GM12878 (cell line): ENCODE measurements at regions not wholly inside any gene's neighbourhood (a gene's known extent, or its start where the extent isn't known, plus 50 kb on each side); places are given as distances from the start of the nearest gene placed in this dataset.

Experiments used
- ATAC-seq: fragments of 200-7000 bp; cut with Tn5 transposase; 3 replicates; pipeline ENCODE4 v1.9.1; 2020; ENCODE audit warnings: mild to moderate bottlenecking, moderate library complexity
- BruUV-seq: library from RNA; stranded (reverse); fragments of 400-500 nt; replicated peaks from 2 replicates; lab custom pipeline; 2021; lab: Mats Ljungman, UMichigan
- CTCF ChIA-PET: fragments of 300-600 bp; sonication (Branson Sonifier 250); formaldehyde crosslinking; extraction: SDS; loops from one replicate; lab custom pipeline; 2021; ENCODE audit warnings: inconsistent platforms; lab: Yijun Ruan, JAX
- POLR2A ChIA-PET: fragments of 350-600 bp; formaldehyde crosslinking; extraction: SDS; loops from one replicate; lab custom pipeline; 2021; ENCODE audit warnings: inconsistent platforms; lab: Charles Lee
- RAD21 ChIA-PET: fragments of 300-600 bp; sonication (Branson Sonifier 250); formaldehyde crosslinking; loops from one replicate; lab custom pipeline; 2023; ENCODE audit warnings: antibody characterized with exemption; ENCODE audit not compliant: unreplicated experiment; lab: Charles Lee
- SMC1A ChIA-PET: fragments of 300-600 bp; sonication (Branson Sonifier 250); formaldehyde crosslinking; loops from one replicate; lab custom pipeline; 2023; ENCODE audit not compliant: unreplicated experiment, uncharacterized antibody; lab: Charles Lee
- DNase-seq: peaks from one replicate; pipeline ENCODE4 v3.0.0-alpha.2; 2011; ENCODE audit warnings: low read depth, low spot score
- FAIRE-seq: peaks from 3 replicates; lab custom pipeline; 2011; peaks lifted over from hg19 to GRCh38; lab: Jason Lieb, UNC
- H2AFZ ChIP-seq: 2 replicates; pipeline ENCODE4 v1.6.0; 2011; ENCODE audit warnings: low read depth, low read length, control low read depth; ENCODE audit not compliant: control insufficient read depth
- H3K27ac ChIP-seq: 2 replicates; pipeline ENCODE4 v1.5.1; 2011; ENCODE audit warnings: control low read depth; ENCODE audit not compliant: control insufficient read depth, insufficient read depth
- H3K27me3 ChIP-seq, 2 experiments: replicated peaks in 1 of 2; 2 replicates each; pipeline versions ENCODE4 v1.6.0 to v1.6.1; 2011; ENCODE audit warnings: low read length in 1 of 2; ENCODE audit not compliant: control insufficient read depth in 2 of 2, insufficient read depth in 2 of 2
- H3K36me3 ChIP-seq, 2 experiments: 2 replicates each; pipeline ENCODE4 v1.5.1; 2011; ENCODE audit warnings: low read length in 1 of 2; ENCODE audit not compliant: control insufficient read depth in 2 of 2, insufficient read depth in 2 of 2
- H3K4me1 ChIP-seq: 2 replicates; pipeline ENCODE4 v1.6.1; 2011; ENCODE audit warnings: mild to moderate bottlenecking, low read length, moderate library complexity, mixed read lengths; ENCODE audit not compliant: control insufficient read depth, insufficient read depth
- H3K4me2 ChIP-seq: 2 replicates; pipeline ENCODE4 v1.6.0; 2011; ENCODE audit warnings: control low read depth; ENCODE audit not compliant: control insufficient read depth, insufficient read depth
- H3K4me3 ChIP-seq: fragments of 200-600 bp; sonication (generic); 2 replicates; pipeline ENCODE4 v1.5.1; 2016
- H3K79me2 ChIP-seq: 2 replicates; pipeline ENCODE4 v1.6.0; 2011; ENCODE audit warnings: low read length; ENCODE audit not compliant: control insufficient read depth, insufficient read depth
- H3K9ac ChIP-seq: 2 replicates; pipeline ENCODE4 v1.8.0; 2011; ENCODE audit warnings: low read length, control low read depth, mixed read lengths; ENCODE audit not compliant: control insufficient read depth, insufficient read depth
- H3K9me3 ChIP-seq: replicated peaks from 3 replicates; pipeline ENCODE4 v1.5.1; 2011; ENCODE audit warnings: mild to moderate bottlenecking, low read length; ENCODE audit not compliant: control insufficient read depth, insufficient read depth
- H4K20me1 ChIP-seq: 2 replicates; pipeline ENCODE4 v1.6.0; 2011; ENCODE audit not compliant: control insufficient read depth, insufficient read depth
- IRF4 ChIP-seq: IDR thresholded peaks from 2 replicates; pipeline ENCODE4 v1.6.1; 2011; ENCODE audit warnings: low read depth, low read length
- NFYA ChIP-seq: IDR thresholded peaks from 2 replicates; pipeline ENCODE4 v1.6.1; 2011; ENCODE audit warnings: low read depth, mild to moderate bottlenecking, low read length, improper control_type of control experiment, borderline replicate concordance
- ZBTB11 ChIP-seq: fragments of 450-650 bp; formaldehyde crosslinking; IDR thresholded peaks from 2 replicates; pipeline ENCODE4 v1.5.0; 2022; ENCODE audit warnings: mild to moderate bottlenecking, missing genetic modification characterization
- WGBS: methylation state at CpG from one replicate; pipeline ENCODE4 v1.1.6; 2016; ENCODE audit warnings: low lambda C conversion rate; ENCODE audit not compliant: insufficient replicate concordance, insufficient coverage; ENCODE audit errors: missing lambda C conversion rate; 5-methylcytosine and 5-hydroxymethylcytosine counted together
- in situ Hi-C: fragments of 300-500 bp; cut with MboI; formaldehyde crosslinking; loops from 9 replicates; pipeline ENCODE4 v1.14.3; 2018; ENCODE audit warnings: mixed read lengths
- intact Hi-C: fragments of 100-400 bp; cut with micrococcal nuclease; formaldehyde crosslinking; loops from one replicate; pipeline ENCODE4 v1.14.2; 2022; ENCODE audit not compliant: unreplicated experiment

- no peak for FAIRE-seq
These were observed 125.2 kb downstream of the CTTN start for GRCh38 chr11:70523384-70524095.

More at GRCh38 chr11:70523384-70524095, 125.2 kb downstream of the CTTN start:
- SMC1A ChIA-PET, result no interaction called here
- RAD21 ChIA-PET, result no interaction called here
- CTCF ChIA-PET, result no interaction called here
- Histone ChIP-seq H3K4me1 (no peaks in the 10 kb centered on the region), H3K9me3 (no peaks in the 10 kb centered on the region; the same call in 2 of the 3 replicates), H3K9ac (no peak overlapping the region), H4K20me1 (no peaks in the 10 kb centered on the region), H3K27ac (no peak overlapping the region), H3K36me3 (no peaks in the 10 kb centered on the region), H3K4me3 (no peak overlapping the region), H3K27me3 (no peaks in the 10 kb centered on the region; a peak in 1 of 4 replicates), H2AFZ (no peak overlapping the region), H3K4me2 (no peak overlapping the region), H3K79me2 (no peaks in the 10 kb centered on the region)
- DNase-seq (no peak), ATAC-seq (no peak)
- intact Hi-C loops (no loop called here), in situ Hi-C loops (no loop called here)
- 43% methylated on average over 15 of the region's 15 CpGs for WGBS
- TF ChIP-seq IRF4 (no peak), ZBTB11 (no peak), NFYA (no peak)
- POLR2A ChIA-PET, result no interaction called here
- no TSS peak for BruUV-seq
